Hepatic stellate cell (primary cell): ENCODE measurements at regions not wholly inside any gene's neighbourhood (a gene's known extent, or its start where the extent isn't known, plus 50 kb on each side); places are given as distances from the start of the nearest gene placed in this dataset.
"Not testable (repeated sequence)": the region's sequence is repeated elsewhere in the genome, so short reads cannot be mapped to it uniquely, and the experiment has no call there.

Source experiments
- DNase-seq: peaks from one replicate; pipeline ENCODE4 v3.0.0; 2011; ENCODE audit warnings: low spot score

DNA sequence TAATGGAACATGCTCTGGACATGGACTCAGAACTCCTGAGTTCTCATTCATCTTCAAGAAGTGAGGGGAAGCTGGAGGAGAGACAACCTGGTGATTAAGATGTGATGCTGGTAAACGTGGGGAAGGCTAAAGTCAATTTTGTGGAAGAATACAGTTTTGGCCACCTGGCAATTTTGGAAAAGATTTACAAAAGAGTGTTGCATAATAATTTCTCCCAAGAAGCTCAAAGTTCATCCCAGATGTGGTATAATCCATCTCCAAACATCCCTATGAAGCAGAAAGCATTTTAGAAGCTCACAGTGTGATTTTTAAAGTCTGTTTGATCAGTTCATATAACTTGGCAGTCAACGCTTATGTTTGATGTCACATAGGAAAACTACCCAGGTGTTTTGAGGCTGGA, 208.7 kb downstream of the LMX1A start:
- DNase-seq = no peak

GRCh38 chr1:165144757-165145397, 211.6 kb downstream of the LMX1A start:
- peak; percentile 20 for DNase-seq

DNA sequence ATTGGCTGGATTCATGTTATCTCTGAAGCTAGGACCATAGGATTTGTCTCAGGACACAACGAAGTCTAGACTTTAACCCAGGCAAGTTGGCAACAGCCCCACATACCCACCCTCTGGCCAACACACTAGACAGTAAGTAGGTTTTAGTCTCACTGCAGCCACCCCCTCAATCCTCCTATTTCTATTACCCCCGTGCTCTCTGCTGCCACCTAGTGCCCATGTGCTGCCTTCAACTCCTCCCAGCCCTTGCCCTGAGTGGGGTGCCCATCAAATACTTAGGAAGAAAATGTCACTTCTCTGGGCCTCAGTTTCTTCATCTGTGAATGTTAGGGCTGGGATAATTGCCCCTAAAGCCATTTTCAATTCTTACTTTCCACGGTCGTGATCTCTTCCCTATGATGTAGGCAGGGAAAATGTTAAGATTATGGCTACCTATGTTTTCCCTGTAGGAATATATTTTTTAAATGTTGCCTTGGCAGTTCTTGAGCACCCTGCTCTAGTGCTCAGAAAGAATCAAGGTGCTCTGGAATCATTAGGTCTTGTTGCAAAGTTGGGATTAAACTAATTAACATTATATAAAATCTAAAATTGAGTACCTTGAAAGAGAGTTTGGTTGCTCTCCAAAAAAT, 213.0 kb downstream of the LMX1A start:
- DNase-seq = no peak

DNA sequence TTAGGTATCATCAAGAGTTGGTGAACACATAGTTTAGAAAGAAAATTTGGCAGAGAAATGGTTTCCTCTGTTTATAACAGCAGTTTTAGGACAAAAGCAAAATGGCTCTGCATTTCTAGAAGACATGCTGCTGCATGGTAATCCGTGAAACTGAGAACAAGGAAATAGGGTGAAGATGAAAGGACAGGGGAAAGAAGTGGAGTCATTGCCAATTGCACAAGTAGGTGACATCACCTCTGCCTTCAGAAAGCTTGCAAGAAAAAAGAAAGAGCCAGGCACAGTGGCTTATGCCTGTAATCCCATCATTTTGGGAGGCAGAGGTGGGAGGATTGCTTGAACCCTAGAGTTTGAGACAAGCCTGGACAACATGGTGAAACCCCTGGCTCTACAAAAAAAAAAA, 217.6 kb downstream of the LMX1A start:
- DNase-seq = no peak

GRCh38 chr1:165137551-165138316, 218.8 kb downstream of the LMX1A start:
- DNase-seq = no peak

- DNase-seq = no peak
Measured at GRCh38 chr1:165134431-165134830, 222.1 kb downstream of the LMX1A start.

DNA sequence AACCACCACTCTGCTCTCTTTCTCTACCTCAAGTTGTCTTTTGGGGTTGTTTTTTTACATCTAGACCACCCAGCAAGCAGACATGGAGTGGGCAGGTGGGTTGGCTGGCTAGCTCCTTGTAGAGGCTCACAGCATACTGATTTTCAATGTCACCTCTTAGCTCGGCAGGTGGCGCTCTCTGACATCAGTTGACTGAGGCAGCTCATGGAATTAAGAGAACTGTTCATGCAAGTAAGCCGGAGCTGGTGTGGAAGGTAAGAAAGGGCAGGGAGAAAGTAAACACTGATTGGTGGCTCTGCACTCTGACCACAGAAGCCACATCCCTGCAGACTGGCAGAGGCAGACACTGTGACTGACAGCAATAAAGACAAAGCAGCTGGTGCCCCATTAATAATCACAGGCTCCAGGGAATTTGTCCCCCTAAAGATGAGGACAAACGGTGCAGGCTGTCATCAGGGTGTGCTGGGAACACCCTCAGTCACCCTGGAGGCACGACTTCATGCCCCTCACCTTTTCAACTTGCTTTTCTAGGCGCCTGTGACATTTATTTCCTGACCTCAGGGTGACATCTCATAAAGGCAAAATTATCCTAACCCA, 226.8 kb downstream of the LMX1A start:
- DNase-seq = peak; percentile 10

- DNase-seq = no peak
Measured at GRCh38 chr1:165124772-165125171, 231.7 kb downstream of the LMX1A start.

DNA sequence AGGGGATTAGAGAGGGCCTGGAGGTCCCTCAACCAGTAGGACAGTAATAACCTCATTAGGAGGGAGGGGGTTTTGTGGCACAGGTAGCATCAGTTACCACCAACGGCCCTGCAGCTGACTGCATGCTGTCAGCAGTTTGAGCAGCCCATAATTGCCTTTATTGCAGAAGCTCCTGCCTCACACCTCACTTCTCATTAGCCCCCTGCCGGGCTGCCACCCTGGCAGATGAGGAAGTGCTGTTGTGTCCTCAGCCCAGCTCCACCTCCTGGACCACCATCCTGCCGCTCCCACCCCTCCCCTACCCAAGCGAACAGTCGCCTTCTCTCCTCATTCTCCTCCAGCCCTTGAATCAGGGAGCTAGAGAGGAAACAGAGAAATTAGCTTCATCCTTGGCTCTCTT, 237.4 kb downstream of the LMX1A start:
- no peak for DNase-seq

DNA sequence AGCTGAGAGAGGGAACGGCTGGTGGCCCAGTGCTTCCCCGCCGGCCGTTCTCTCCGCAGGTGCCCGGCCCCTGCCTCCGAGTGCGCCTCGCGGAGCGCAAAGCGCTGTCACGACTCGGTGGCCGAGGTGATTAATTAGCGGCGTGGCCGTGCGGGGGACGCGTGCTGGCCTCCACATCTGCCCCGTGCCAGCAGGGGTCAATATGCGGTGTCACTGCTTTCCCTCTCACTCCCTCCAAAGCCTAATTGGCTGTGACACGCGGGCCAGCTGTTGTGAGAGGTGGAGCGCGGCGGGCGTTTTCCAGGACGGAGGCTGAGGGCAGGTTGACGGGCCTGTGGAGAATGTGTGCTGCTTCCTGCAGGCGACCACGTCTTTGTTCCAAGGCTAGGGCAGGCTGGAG, 239.0 kb downstream of the LMX1A start:
- DNase-seq = no peak

DNA sequence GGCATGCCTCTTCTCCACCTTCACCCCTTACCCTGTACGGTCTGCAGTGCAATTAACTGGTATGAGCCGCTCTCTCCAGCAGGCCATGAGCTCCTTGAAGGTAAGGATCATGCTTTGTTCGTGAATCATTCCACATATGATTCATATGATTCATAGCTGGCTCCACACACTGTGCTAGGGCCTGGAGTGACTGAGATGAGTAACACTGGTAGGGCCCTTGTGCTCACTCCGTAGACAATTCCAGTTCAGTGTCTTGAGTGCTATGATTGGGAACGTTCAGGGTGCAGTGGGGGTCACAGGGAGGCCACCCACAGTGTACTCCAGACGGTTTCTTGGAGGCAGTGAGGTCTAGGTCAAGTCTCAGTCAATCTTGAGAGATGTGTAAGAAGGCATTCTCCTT, 239.8 kb downstream of the LMX1A start:
- peak; percentile 13 for DNase-seq

DNA sequence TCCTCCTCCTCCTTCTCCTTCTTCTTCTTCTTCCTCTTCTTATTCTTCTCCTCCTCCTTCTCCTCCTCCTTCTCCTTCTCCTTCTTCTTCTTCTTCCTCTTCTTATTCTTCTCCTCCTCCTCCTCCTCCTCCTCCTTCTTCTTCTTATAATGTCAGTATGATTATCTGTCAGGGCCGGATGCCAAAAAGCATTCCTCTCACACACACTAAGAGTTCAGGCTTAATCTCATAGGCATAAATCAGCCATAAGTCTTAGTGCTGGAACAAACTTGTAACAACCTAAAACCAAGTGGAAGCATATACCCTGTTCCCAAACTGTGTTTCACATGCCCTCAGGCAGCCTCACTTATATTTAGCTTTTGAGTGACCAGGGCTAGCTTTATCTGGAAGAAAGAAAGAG, 240.3 kb downstream of the LMX1A start:
- DNase-seq = no peak

DNA sequence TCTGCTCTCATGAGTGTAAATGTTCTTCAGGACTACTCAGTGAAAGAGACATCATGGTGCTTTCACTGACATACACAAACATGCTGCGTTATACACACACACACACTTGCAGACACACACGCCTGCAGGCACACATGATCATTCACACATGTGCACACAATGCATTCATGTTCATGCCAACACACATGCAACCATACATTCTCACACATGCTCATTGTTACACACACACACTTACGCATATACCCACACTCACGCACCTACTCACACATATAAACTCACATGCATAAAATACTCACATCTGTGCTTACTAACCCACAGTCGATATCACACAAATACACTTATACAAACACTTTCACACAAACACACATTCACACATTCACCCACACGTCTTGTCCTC, 241.6 kb downstream of the LMX1A start:
- DNase-seq = no peak

DNA sequence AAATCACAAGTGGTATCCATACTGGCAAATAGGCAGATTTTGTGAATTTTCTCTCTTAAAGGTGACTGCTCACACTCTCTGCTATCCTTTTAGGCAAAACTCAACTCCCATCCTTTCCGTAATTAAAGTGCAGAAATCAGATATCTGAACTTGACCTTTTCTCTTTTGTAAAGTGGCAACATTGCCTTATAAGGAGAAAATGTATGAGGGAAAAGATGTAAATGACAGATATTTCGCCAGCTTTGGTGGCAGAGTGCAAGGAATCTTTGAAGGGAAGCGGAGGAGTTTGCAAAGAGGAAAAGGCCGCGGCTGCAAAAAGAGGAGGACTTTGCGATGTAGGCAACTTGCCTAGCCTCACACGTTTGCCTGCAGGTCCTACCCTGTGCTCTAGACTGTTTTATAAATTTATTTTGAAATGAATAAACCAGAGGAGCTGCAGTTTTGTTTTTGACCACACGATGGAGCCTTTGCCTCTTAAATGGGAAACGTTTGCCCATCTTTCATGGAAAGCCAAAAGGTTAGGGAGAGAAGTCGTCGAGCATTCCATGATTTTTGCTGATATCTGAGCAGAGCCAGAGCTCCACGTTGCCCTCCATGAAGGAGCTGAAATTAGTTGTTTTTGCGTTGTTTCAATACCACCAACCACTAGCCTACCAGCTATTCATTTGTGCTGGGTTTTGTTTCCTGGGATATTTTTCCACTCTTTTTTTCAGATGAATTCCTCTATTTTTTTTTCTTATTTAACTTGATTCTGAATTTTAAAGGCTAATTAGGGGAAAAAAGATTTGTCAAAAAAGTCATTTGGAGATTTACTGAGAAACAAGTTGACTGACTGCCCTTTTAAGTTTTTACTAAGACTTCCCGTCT, 242.3 kb downstream of the LMX1A start:
- peak; percentile 17 for DNase-seq

- DNase-seq = no peak
Measured at GRCh38 chr1:165112260-165112659, 244.3 kb downstream of the LMX1A start.

DNA sequence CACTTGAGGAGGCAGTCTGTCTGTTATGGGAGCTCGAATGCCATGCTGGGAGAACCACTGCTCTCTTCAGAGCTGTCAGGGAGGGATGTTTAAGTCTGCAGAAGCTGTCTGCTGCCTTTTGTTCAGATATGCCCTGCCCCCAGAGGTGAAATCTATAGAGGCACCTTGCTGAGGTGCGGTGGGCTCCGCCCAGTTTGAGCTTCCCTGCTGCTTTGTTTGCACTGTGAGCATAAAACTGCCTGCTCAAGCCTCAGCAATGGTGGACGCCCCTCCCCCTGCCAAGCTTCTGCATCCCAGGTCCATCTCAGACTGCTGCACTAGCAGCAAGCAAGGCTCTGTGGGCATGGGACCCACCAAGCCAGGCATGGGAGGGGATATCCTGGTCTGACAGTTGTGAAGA, 247.5 kb downstream of the LMX1A start:
- no peak for DNase-seq

GRCh38 chr1:165092542-165093162, 263.9 kb downstream of the LMX1A start:
- not testable (repeated sequence) for DNase-seq

- DNase-seq = no peak
Measured at GRCh38 chr1:165080253-165080896, 276.1 kb downstream of the LMX1A start.

DNA sequence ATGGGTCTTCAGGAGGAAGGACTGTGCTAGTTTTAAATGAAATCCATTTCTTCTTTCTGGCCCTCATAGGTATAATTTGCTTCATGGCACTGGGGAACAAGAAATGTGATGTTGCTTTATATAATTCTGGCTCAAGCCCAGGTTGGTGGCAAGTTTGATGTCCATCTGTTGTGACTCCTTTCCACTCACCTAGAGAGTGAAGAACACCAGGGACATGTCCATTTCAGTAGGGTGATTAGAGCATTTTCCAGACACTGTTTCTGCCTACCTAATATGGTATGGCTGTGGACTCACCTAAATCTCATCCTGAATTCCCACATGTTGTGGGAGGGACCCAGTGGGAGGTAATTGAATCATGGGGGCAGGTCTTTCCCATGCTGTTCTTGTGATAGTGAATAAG, 278.1 kb downstream of the LMX1A start:
- no peak for DNase-seq

GRCh38 chr1:165075725-165076370, 280.7 kb downstream of the LMX1A start:
- DNase-seq = peak; percentile 8
